GM12878 (cell line): ENCODE measurements at regions not wholly inside any gene's neighbourhood (a gene's known extent, or its start where the extent isn't known, plus 50 kb on each side); places are given as distances from the start of the nearest gene placed in this dataset.

Experiments
- ATAC-seq: fragments of 200-7000 bp; cut with Tn5 transposase; 3 replicates; pipeline ENCODE4 v1.9.1; 2020; ENCODE audit warnings: mild to moderate bottlenecking, moderate library complexity
- BruUV-seq: library from RNA; stranded (reverse); fragments of 400-500 nt; replicated peaks from 2 replicates; lab custom pipeline; 2021; lab: Mats Ljungman, UMichigan
- CTCF ChIA-PET: fragments of 300-600 bp; sonication (Branson Sonifier 250); formaldehyde crosslinking; extraction: SDS; loops from one replicate; lab custom pipeline; 2021; ENCODE audit warnings: inconsistent platforms; lab: Yijun Ruan, JAX
- POLR2A ChIA-PET: fragments of 350-600 bp; formaldehyde crosslinking; extraction: SDS; loops from one replicate; lab custom pipeline; 2021; ENCODE audit warnings: inconsistent platforms; lab: Charles Lee
- RAD21 ChIA-PET: fragments of 300-600 bp; sonication (Branson Sonifier 250); formaldehyde crosslinking; loops from one replicate; lab custom pipeline; 2023; ENCODE audit warnings: antibody characterized with exemption; ENCODE audit not compliant: unreplicated experiment; lab: Charles Lee
- SMC1A ChIA-PET: fragments of 300-600 bp; sonication (Branson Sonifier 250); formaldehyde crosslinking; loops from one replicate; lab custom pipeline; 2023; ENCODE audit not compliant: unreplicated experiment, uncharacterized antibody; lab: Charles Lee
- DNase-seq: peaks from one replicate; pipeline ENCODE4 v3.0.0-alpha.2; 2011; ENCODE audit warnings: low read depth, low spot score
- FAIRE-seq: peaks from 3 replicates; lab custom pipeline; 2011; peaks lifted over from hg19 to GRCh38; lab: Jason Lieb, UNC
- H2AFZ ChIP-seq: 2 replicates; pipeline ENCODE4 v1.6.0; 2011; ENCODE audit warnings: low read depth, low read length, control low read depth; ENCODE audit not compliant: control insufficient read depth
- H3K27ac ChIP-seq: 2 replicates; pipeline ENCODE4 v1.5.1; 2011; ENCODE audit warnings: control low read depth; ENCODE audit not compliant: control insufficient read depth, insufficient read depth
- H3K27me3 ChIP-seq, 2 experiments: replicated peaks in 1 of 2; 2 replicates each; pipeline versions ENCODE4 v1.6.0 to v1.6.1; 2011; ENCODE audit warnings: low read length in 1 of 2; ENCODE audit not compliant: control insufficient read depth in 2 of 2, insufficient read depth in 2 of 2
- H3K36me3 ChIP-seq, 2 experiments: 2 replicates each; pipeline ENCODE4 v1.5.1; 2011; ENCODE audit warnings: low read length in 1 of 2; ENCODE audit not compliant: control insufficient read depth in 2 of 2, insufficient read depth in 2 of 2
- H3K4me1 ChIP-seq: 2 replicates; pipeline ENCODE4 v1.6.1; 2011; ENCODE audit warnings: mild to moderate bottlenecking, low read length, moderate library complexity, mixed read lengths; ENCODE audit not compliant: control insufficient read depth, insufficient read depth
- H3K4me2 ChIP-seq: 2 replicates; pipeline ENCODE4 v1.6.0; 2011; ENCODE audit warnings: control low read depth; ENCODE audit not compliant: control insufficient read depth, insufficient read depth
- H3K4me3 ChIP-seq: fragments of 200-600 bp; sonication (generic); 2 replicates; pipeline ENCODE4 v1.5.1; 2016
- H3K79me2 ChIP-seq: 2 replicates; pipeline ENCODE4 v1.6.0; 2011; ENCODE audit warnings: low read length; ENCODE audit not compliant: control insufficient read depth, insufficient read depth
- H3K9ac ChIP-seq: 2 replicates; pipeline ENCODE4 v1.8.0; 2011; ENCODE audit warnings: low read length, control low read depth, mixed read lengths; ENCODE audit not compliant: control insufficient read depth, insufficient read depth
- H3K9me3 ChIP-seq: replicated peaks from 3 replicates; pipeline ENCODE4 v1.5.1; 2011; ENCODE audit warnings: mild to moderate bottlenecking, low read length; ENCODE audit not compliant: control insufficient read depth, insufficient read depth
- H4K20me1 ChIP-seq: 2 replicates; pipeline ENCODE4 v1.6.0; 2011; ENCODE audit not compliant: control insufficient read depth, insufficient read depth
- ASH2L ChIP-seq: fragments of 300-600, 200-600 bp; sonication (generic); IDR thresholded peaks from 2 replicates; pipeline ENCODE4 v1.6.1; 2017; ENCODE audit warnings: low read depth, mild to moderate bottlenecking, borderline replicate concordance
- CBX3 ChIP-seq: fragments of 200-600 bp; sonication (generic); IDR thresholded peaks from 2 replicates; pipeline ENCODE4 v1.6.1; 2016; ENCODE audit warnings: low read depth, borderline replicate concordance
- FOS ChIP-seq: IDR thresholded peaks from 3 replicates; pipeline ENCODE4 v1.6.1; 2011; ENCODE audit warnings: borderline replicate concordance; ENCODE audit not compliant: insufficient read length; ENCODE audit errors: extremely low read depth
- NBN ChIP-seq: fragments of 450-650 bp; IDR thresholded peaks from 2 replicates; pipeline ENCODE4 v1.6.1; 2016
- STAT3 ChIP-seq: IDR thresholded peaks from 2 replicates; pipeline ENCODE4 v1.6.1; 2011; ENCODE audit warnings: low read depth, low read length, improper control_type of control experiment
- TCF7 ChIP-seq: IDR thresholded peaks from 2 replicates; pipeline ENCODE4 v1.6.1; 2014; ENCODE audit warnings: antibody characterized with exemption, borderline replicate concordance
- ZZZ3 ChIP-seq: IDR thresholded peaks from 2 replicates; pipeline ENCODE4 v1.6.1; 2011; ENCODE audit warnings: low read depth; ENCODE audit not compliant: control insufficient read depth, insufficient read length
- WGBS: methylation state at CpG from one replicate; pipeline ENCODE4 v1.1.6; 2016; ENCODE audit warnings: low lambda C conversion rate; ENCODE audit not compliant: insufficient replicate concordance, insufficient coverage; ENCODE audit errors: missing lambda C conversion rate; 5-methylcytosine and 5-hydroxymethylcytosine counted together
- in situ Hi-C: fragments of 300-500 bp; cut with MboI; formaldehyde crosslinking; loops from 9 replicates; pipeline ENCODE4 v1.14.3; 2018; ENCODE audit warnings: mixed read lengths
- intact Hi-C: fragments of 100-400 bp; cut with micrococcal nuclease; formaldehyde crosslinking; loops from one replicate; pipeline ENCODE4 v1.14.2; 2022; ENCODE audit not compliant: unreplicated experiment
- TF ChIP-seq, protein P1 (sequence below): fragments of 150-350 bp; IDR thresholded peaks from 2 replicates; pipeline ENCODE4 v1.6.1; 2016; ENCODE audit warnings: low read depth, low read length
- TF ChIP-seq, protein P2 (sequence below): IDR thresholded peaks from 2 replicates; pipeline ENCODE4 v1.6.1; 2011; ENCODE audit warnings: borderline replicate concordance, low read depth, mild to moderate bottlenecking, moderate library complexity, low read length; ENCODE audit not compliant: insufficient read depth, poor library complexity, severe bottlenecking
- TF ChIP-seq, protein P3 (sequence below): IDR thresholded peaks from 2 replicates; pipeline ENCODE4 v1.6.1; 2011; ENCODE audit warnings: low read depth, mild to moderate bottlenecking, low read length, moderate library complexity, borderline replicate concordance; ENCODE audit errors: extremely low read depth
- TF ChIP-seq, protein P4 (sequence below): fragments of 450-650 bp; IDR thresholded peaks from 2 replicates; pipeline ENCODE4 v1.6.1; 2017; ENCODE audit warnings: mild to moderate bottlenecking, moderate library complexity

DNA sequence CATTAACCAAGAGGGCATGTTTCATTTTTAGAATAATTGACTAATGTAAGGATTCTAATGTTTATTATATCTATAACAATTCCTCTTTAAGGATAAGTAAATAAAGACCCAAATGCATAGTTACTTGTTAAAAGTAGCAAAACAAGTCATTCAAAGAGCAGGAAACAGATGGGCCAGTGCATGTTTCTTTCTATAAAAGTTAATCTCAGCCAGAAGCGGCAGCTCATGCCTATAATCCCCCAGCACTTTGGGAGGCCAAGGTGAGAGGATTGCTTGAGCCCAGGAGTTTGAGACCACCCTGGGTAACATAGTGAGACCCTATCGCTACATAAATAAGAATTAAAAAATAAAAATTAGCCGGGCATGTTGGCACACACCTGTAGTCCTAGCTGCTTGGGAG is 391.0 kb upstream of the RGS6 start:
- Histone ChIP-seq H3K27ac (no peak overlapping the region), H3K9ac (no peak overlapping the region), H3K4me2 (no peak overlapping the region), H3K9me3 (no peaks in the 10 kb centered on the region), H3K36me3 (no peaks in the 10 kb centered on the region), H4K20me1 (no peaks in the 10 kb centered on the region), H2AFZ (no peak overlapping the region), H3K27me3 (no peaks in the 10 kb centered on the region), H3K79me2 (peaks cover 12% of the 10 kb centered on the region), H3K4me3 (no peak overlapping the region), H3K4me1 (0 out of 2 replicates have a peak, but pooled peaks cover 5% of the 10 kb centered on the region)
- in situ Hi-C loops, result no loop called here
- no peak for FAIRE-seq
- RAD21 ChIA-PET, result interaction anchor here (1.0 to 1.4 kb wide), 2 partner anchors 43 to 219 kb away, joined by 3 to 4 read pairs; no protein-coding TSS in a partner anchor
- CTCF ChIA-PET, result interaction anchor here (0.6 to 2.0 kb wide), 3 partner anchors 9 to 214 kb away, joined by 3 to 5 read pairs (median 3); no protein-coding TSS in a partner anchor
- DNase-seq, result no peak
- POLR2A ChIA-PET, result interaction anchor here (3.4 kb wide), 1 partner anchor 13 kb away, joined by 25 read pairs; no protein-coding TSS in a partner anchor
- ATAC-seq, result no peak
- intact Hi-C loops, result no loop called here
- SMC1A ChIA-PET, result interaction anchor here (1.1 to 8.8 kb wide), 6 partner anchors 12 to 110 kb away, joined by 3 to 79 read pairs (median 4); no protein-coding TSS in a partner anchor
- 100% methylated on average over 3 of the region's 3 CpGs for WGBS
- BruUV-seq, result no TSS peak
- no peak for TF ChIP-seq TCF7
- TF ChIP-seq FOS, result no peak
- TF ChIP-seq ZZZ3, result no peak
- no peak for TF ChIP-seq ASH2L
- TF ChIP-seq NBN, result no peak
- TF ChIP-seq, protein P1, sequence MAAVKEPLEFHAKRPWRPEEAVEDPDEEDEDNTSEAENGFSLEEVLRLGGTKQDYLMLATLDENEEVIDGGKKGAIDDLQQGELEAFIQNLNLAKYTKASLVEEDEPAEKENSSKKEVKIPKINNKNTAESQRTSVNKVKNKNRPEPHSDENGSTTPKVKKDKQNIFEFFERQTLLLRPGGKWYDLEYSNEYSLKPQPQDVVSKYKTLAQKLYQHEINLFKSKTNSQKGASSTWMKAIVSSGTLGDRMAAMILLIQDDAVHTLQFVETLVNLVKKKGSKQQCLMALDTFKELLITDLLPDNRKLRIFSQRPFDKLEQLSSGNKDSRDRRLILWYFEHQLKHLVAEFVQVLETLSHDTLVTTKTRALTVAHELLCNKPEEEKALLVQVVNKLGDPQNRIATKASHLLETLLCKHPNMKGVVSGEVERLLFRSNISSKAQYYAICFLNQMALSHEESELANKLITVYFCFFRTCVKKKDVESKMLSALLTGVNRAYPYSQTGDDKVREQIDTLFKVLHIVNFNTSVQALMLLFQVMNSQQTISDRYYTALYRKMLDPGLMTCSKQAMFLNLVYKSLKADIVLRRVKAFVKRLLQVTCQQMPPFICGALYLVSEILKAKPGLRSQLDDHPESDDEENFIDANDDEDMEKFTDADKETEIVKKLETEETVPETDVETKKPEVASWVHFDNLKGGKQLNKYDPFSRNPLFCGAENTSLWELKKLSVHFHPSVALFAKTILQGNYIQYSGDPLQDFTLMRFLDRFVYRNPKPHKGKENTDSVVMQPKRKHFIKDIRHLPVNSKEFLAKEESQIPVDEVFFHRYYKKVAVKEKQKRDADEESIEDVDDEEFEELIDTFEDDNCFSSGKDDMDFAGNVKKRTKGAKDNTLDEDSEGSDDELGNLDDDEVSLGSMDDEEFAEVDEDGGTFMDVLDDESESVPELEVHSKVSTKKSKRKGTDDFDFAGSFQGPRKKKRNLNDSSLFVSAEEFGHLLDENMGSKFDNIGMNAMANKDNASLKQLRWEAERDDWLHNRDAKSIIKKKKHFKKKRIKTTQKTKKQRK, result no peak
- TF ChIP-seq, protein P2, sequence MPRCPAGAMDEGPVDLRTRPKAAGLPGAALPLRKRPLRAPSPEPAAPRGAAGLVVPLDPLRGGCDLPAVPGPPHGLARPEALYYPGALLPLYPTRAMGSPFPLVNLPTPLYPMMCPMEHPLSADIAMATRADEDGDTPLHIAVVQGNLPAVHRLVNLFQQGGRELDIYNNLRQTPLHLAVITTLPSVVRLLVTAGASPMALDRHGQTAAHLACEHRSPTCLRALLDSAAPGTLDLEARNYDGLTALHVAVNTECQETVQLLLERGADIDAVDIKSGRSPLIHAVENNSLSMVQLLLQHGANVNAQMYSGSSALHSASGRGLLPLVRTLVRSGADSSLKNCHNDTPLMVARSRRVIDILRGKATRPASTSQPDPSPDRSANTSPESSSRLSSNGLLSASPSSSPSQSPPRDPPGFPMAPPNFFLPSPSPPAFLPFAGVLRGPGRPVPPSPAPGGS, result no peak
- no peak for TF ChIP-seq STAT3
- TF ChIP-seq CBX3, result no peak
- TF ChIP-seq, protein P3, sequence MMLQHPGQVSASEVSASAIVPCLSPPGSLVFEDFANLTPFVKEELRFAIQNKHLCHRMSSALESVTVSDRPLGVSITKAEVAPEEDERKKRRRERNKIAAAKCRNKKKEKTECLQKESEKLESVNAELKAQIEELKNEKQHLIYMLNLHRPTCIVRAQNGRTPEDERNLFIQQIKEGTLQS, result no peak
- TF ChIP-seq, protein P4, sequence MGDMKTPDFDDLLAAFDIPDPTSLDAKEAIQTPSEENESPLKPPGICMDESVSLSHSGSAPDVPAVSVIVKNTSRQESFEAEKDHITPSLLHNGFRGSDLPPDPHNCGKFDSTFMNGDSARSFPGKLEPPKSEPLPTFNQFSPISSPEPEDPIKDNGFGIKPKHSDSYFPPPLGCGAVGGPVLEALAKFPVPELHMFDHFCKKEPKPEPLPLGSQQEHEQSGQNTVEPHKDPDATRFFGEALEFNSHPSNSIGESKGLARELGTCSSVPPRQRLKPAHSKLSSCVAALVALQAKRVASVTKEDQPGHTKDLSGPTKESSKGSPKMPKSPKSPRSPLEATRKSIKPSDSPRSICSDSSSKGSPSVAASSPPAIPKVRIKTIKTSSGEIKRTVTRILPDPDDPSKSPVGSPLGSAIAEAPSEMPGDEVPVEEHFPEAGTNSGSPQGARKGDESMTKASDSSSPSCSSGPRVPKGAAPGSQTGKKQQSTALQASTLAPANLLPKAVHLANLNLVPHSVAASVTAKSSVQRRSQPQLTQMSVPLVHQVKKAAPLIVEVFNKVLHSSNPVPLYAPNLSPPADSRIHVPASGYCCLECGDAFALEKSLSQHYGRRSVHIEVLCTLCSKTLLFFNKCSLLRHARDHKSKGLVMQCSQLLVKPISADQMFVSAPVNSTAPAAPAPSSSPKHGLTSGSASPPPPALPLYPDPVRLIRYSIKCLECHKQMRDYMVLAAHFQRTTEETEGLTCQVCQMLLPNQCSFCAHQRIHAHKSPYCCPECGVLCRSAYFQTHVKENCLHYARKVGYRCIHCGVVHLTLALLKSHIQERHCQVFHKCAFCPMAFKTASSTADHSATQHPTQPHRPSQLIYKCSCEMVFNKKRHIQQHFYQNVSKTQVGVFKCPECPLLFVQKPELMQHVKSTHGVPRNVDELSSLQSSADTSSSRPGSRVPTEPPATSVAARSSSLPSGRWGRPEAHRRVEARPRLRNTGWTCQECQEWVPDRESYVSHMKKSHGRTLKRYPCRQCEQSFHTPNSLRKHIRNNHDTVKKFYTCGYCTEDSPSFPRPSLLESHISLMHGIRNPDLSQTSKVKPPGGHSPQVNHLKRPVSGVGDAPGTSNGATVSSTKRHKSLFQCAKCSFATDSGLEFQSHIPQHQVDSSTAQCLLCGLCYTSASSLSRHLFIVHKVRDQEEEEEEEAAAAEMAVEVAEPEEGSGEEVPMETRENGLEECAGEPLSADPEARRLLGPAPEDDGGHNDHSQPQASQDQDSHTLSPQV, result no peak
